ENCODE measurements at regions not wholly inside any gene's neighbourhood (a gene's known extent, or its start where the extent isn't known, plus 50 kb on each side); places are given as distances from the start of the nearest gene placed in this dataset.

DNA sequence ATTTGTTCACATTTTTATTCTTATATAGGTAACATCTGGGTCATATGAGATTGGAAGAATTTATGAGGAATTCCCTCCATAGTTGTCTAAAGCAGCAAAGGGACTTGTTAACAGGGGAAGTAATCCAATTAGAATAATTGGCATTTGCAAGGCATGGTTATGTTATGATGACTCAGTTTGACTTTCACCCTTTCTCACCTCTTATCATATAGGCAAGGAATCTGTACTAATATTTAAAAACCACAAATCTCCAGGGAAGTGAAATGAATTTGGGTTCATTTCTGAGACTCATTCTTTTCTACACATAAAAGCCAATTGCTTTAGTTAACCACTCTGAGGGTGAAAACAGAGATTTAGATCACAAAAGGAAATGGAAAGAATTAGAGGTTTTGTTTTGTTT lies 281.5 kb upstream of the DKK2 start:
- no peak overlapping the region for H2AFZ ChIP-seq (ENCODE audit: low read depth, low read length)
- no peaks in the 10 kb centered on the region for H4K20me1 ChIP-seq (replicated peaks; ENCODE audit: control insufficient read depth, extremely low read depth, insufficient read depth, low read length)
- H3K27me3 ChIP-seq (ENCODE audit: control insufficient read depth in 2 of 2, insufficient read depth in 2 of 2, low read length in 2 of 2), result no peaks in the 10 kb centered on the region
- dilution Hi-C loops (cut with MboI; ENCODE audit: extremely low pct_ligation_motif_present, low sequenced_read_pairs) (no loop called here), intact Hi-C loops (cut with micrococcal nuclease) (no loop called here)
- no peaks in the 10 kb centered on the region for H3K9me3 ChIP-seq (replicated peaks; ENCODE audit: control insufficient read depth, insufficient read depth, low read length)
- DNase-seq (ENCODE audit: low read depth, low spot score) (no peak), FAIRE-seq (no peak)
- no peak overlapping the region for H3K27ac ChIP-seq (ENCODE audit: insufficient read depth, low read depth, low read length)
- no peak for TF ChIP-seq EZH2 (IDR thresholded peaks at IDR 0.05; ENCODE audit: borderline replicate concordance, low read depth, low read length, severe bottlenecking)
- no peak for TF ChIP-seq JUN (IDR thresholded peaks at IDR 0.05; ENCODE audit: borderline replicate concordance, insufficient read depth, insufficient read length, low read depth)
- TF ChIP-seq, protein P1, sequence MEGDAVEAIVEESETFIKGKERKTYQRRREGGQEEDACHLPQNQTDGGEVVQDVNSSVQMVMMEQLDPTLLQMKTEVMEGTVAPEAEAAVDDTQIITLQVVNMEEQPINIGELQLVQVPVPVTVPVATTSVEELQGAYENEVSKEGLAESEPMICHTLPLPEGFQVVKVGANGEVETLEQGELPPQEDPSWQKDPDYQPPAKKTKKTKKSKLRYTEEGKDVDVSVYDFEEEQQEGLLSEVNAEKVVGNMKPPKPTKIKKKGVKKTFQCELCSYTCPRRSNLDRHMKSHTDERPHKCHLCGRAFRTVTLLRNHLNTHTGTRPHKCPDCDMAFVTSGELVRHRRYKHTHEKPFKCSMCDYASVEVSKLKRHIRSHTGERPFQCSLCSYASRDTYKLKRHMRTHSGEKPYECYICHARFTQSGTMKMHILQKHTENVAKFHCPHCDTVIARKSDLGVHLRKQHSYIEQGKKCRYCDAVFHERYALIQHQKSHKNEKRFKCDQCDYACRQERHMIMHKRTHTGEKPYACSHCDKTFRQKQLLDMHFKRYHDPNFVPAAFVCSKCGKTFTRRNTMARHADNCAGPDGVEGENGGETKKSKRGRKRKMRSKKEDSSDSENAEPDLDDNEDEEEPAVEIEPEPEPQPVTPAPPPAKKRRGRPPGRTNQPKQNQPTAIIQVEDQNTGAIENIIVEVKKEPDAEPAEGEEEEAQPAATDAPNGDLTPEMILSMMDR (IDR thresholded peaks at IDR 0.05; ENCODE audit: extremely low read depth in 1 of 2, insufficient read depth in 1 of 2, low read depth in 1 of 2, low read length in 2 of 2), result no peak
- TF ChIP-seq POLR2A (IDR thresholded peaks at IDR 0.05; ENCODE audit: low read depth, low read length), result no peak
- no peak for TF ChIP-seq GATA2 (IDR thresholded peaks at IDR 0.05; ENCODE audit: insufficient read depth, insufficient read length, low read depth, low read length)
- TF ChIP-seq, protein P2, sequence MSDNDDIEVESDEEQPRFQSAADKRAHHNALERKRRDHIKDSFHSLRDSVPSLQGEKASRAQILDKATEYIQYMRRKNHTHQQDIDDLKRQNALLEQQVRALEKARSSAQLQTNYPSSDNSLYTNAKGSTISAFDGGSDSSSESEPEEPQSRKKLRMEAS (IDR thresholded peaks at IDR 0.05; ENCODE audit: insufficient read depth, insufficient read length), result no peak
- TF ChIP-seq MYC (IDR thresholded peaks at IDR 0.05; ENCODE audit: low read depth, low read length), result no peak
- no peak for TF ChIP-seq POLR2AphosphoS5 (IDR thresholded peaks at IDR 0.05; ENCODE audit: insufficient read depth, low read depth, low read length)
- no peak for TF ChIP-seq FOS (IDR thresholded peaks at IDR 0.05; ENCODE audit: borderline replicate concordance, insufficient read depth, low read length)
- no peaks in the 10 kb centered on the region for H3K9me1 ChIP-seq (replicated peaks; ENCODE audit: control insufficient read depth, extremely low read depth, insufficient read depth, low read length)
- no TSS peak for BruUV-seq (replicated peaks)
- no peak overlapping the region for H3K4me2 ChIP-seq (ENCODE audit: insufficient read depth, low read length)
- ChIA-PET CTCF (no interaction called here), POLR2A (no interaction called here)
- peaks cover 3% of the 10 kb centered on the region for H3K4me1 ChIP-seq (ENCODE audit: control insufficient read depth, extremely low read depth, insufficient read depth, low read length)
- no peaks in the 10 kb centered on the region for H3K36me3 ChIP-seq (ENCODE audit: control insufficient read depth in 2 of 2, extremely low read depth in 1 of 2, insufficient read depth in 2 of 2, low read length in 2 of 2)
- no peak overlapping the region for H3K9ac ChIP-seq (replicated peaks; ENCODE audit: extremely low read depth, insufficient read depth, low read length)
- H3K4me3 ChIP-seq (replicated peaks in 1 of 3; ENCODE audit: insufficient read depth in 1 of 3, low read depth in 1 of 3, low read length in 3 of 3), result no peak overlapping the region
- H3K79me2 ChIP-seq (ENCODE audit: control insufficient read depth, insufficient read depth, low read length), result no peaks in the 10 kb centered on the region
